Ramos (cell line): ENCODE measurements at regions not wholly inside any gene's neighbourhood (a gene's known extent, or its start where the extent isn't known, plus 50 kb on each side); places are given as distances from the start of the nearest gene placed in this dataset.

ENCODE experiments used
- in situ Hi-C: fragments of 300-500 bp; cut with MboI; formaldehyde crosslinking; loops from one replicate; pipeline ENCODE4 v1.14.3; 2022; ENCODE audit warnings: low sequenced_read_pairs; ENCODE audit not compliant: unreplicated experiment

DNA sequence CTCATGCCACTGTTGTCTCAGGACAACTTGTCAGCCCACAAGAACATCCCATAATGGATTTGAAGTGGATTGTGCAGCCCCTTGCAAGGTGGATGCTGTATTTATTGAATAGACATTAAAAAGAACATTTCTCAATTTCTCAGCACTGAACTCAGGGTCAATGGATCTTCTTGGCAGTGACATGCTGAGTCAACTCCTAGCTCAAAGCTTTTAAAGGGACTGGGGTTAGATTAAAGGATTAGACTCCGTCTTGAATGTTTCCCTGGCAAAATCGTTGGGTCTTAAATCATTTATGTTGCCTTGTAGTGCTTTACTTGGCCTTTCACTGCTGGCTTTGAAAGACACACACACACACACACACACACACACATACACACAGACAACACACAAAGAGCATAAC, 221.6 kb upstream of the PBX1 start:
- in situ Hi-C loops = no loop called here

DNA sequence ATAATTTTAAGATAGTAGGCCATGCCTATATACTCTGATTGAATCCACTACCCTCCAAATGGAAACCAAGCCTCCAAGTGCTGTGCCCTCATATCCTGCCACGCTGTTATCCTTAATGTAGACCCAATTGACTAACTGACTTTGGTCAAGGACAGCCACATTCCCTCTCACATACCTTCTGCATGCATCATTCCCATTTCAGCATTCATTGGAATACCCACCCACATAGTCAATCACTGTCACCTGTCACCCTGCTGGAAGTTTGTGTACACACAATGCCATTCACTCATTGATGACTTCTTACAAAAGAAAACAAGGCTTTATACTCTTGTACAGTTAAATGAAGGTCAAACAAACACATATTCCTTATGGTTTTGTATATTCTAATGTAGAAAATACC, 221.1 kb upstream of the PBX1 start:
- in situ Hi-C loops = no loop called here

DNA sequence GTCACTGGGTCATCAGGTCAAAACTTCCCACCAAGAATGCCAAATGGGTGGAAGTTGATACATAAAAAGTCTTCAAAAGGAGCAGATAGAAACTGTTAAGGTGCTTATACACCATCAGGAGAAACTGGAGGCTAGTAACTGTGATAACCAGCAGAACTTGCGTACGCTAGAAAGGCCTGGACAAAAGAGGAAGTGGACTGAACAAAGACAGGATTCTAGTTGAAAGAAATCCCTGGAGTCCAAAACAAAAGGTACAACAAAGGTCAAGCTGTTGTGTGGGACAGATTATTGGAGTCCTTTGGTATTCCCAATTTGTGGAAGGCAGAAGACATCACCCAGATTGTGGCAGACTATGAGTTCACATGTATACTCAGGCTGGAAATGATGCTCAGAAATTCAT, 215.8 kb upstream of the PBX1 start:
- in situ Hi-C loops = no loop called here

DNA sequence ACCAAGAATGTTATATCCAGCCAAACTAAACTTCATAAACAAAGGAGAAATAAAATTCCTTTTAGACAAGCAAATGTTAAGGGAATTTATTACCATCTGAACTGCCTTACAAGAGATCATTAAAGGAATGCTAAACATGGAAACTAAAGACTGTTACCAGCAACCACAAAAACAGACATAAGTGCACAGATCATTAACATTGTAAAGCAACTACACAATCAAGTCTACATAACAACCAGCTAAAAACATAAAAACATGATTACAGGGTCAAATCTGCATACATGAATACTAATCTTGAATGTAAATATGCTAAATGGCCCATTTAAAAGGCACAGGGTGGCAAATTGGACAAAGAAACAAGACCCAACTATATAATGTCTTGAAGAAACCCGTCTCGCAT, 211.0 kb upstream of the PBX1 start:
- in situ Hi-C loops = no loop called here

DNA sequence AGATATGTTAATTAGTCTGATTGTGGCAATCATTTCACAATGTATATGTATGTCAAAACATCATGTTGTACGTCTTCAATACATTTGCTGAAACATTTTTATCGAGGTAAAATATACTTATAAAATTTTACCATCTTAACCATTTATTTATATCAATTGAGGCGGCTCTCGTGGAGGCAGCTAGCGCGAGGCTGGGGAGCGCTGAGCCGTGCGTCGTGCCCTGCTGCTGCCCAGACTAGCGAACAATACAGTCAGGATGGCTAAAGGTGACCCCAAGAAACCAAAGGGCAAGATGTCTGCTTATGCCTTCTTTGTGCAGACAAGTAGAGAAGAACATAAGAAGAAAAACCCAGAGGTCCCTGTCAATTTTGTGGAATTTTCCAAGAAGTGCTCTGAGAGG, 202.5 kb upstream of the PBX1 start:
- in situ Hi-C loops = no loop called here

DNA sequence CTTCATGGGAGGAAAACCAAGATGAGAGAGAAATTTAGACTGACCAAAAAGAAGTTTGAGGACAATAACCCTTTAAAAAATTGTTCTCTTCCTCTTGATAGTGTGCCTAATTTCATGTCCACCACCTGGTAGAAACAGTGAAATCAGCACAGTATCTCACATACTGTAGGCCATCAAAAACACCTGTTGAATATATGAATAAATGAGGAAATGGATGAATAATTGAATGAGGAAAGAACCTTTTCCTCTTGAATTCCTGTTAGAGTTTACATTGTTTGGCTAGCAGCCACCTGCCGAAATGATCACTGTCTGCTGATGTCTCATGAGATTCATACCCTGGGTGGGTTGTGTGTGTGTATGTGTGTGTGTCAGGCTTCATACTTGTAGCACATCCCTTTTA, 198.7 kb upstream of the PBX1 start:
- in situ Hi-C loops = no loop called here

DNA sequence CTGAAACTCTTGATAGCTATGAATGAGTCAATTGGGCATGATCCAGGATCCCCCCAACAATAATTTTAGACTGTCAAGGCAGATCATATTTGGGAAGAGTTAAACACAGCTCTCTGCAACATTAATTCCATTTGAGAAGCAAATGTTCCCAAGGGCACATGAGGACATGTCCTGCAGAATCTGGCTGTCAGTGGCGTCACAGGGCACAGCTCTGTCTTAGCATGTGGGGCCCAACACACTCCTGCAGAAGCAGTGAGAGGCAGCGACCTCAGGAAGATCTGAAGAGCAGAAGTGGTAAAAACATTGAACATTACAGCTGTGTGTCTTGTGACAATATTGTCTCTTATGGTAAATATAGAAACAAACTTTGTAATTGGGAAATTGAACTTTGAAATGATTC, 197.1 kb upstream of the PBX1 start:
- in situ Hi-C loops = no loop called here

DNA sequence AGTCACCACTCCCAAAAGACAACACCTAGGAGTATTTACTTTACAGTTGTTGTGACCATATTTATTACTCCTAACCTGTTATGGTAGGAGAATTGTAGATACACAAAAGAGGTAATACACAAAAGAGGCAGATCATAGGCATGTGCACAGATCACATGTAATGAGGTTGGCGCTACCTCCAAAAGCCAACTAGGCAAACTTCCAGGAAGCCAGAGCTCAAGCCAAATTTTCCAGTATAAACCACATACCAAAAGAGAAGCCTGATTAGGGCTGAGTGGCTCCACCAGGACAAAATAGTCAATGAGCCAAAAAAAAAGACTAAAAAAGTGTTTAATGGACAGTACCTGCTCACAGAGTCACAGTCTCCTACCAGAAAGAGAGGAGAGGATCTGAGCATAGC, 195.0 kb upstream of the PBX1 start:
- in situ Hi-C loops = no loop called here

DNA sequence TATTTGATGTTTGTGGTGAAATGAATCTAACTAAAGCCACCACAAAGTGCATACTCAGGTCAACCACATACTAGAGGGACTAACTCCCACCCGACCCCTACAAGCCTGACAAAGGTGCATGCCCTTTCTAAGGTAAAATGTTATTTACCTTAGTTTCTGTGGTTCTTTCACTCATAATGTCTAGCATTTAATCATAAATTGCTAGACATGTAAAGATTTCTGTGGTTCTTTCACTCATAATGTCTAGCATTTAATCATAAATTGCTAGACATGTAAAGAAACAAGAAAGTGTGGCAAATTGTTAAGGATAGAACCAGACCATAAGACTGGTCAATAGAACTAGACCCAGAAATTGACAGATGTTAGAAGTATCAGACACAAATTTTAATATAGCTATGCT, 193.0 kb upstream of the PBX1 start:
- in situ Hi-C loops = no loop called here

DNA sequence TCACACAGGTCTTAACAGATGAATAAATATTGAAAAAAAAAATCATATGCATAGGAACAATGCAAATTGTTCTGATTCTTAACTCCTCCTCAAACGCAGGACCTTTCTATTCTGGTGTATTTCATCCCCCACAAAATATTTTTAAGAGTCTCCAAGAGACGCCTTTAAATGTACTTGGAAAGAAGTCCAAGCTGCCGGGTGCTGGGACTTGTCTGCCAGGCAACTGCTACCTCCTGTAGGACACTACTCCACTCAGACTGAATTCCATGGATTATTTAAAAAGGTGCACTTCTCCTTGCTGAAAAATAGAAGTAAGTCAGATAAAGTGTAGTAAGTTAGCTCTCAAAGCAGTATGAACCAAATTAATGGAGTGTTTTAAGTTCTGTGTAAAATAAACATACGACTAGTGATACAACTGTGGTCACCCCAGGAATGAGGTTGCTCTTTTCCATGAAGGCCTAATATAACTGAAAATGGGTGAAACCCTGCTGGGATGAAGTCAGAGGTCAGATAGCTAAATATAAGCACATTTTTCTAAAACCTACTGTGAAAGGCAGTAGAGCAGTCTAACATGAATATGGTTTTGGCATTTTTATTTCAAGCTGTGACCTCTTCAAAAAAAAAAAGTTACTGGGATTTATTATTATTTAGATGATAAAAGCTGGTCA, 189.2 kb upstream of the PBX1 start:
- in situ Hi-C loops = no loop called here

DNA sequence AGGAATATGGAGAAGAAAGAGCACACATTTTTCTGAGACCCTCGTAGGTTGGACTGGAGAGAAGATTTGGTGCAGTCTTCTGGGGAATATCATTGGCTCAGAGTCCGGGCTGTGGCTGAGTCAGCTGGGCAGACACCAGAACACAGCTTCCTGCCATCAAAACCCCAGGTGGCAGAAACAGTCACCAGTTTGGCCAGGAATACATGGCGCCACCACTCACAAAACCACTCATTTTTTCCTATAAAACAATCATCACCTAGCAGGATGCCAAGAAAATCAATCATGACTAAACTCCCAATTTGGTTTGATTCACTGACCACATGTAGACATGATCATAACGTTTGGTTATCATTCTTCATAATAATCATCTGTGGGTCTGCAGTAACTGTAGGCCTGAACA, 178.1 kb upstream of the PBX1 start:
- in situ Hi-C loops = no loop called here

DNA sequence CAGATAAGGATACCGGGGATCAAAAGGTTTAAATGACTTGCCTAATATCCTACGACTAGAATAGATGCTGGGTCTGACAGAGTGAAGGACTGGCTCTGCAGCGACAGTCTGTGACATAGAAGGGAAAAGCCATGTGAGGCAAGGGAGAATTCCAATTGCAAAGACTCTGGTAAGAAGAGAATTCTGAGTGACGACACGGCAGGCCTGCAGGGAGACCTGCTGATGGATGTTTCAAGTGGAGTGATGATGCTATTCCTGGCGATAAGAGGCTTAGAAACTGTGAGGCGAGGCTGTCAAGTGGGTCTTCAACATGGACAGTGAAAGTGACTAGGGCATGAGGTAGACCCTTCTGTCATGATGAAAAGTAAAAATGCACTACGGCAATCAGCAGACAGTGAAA, 176.6 kb upstream of the PBX1 start:
- in situ Hi-C loops = no loop called here

DNA sequence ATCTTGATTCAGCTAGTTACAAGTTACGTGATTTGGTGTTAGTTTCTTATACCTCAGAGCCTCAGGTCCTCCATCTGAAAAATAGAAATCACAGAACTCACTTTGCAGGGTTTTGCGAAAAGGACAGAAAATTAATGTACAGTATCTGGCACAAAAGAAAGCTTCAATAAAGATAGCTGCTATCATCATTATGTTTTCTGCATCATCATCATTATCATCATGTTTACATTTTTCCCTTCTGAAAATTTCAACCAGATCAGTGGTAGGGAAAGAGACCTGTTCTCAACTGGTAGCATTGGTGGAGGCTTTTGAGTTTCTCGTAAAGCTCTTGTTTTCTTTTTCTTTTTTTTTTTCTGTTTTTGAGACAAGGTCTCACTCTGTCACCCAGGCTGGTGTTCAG, 174.7 kb upstream of the PBX1 start:
- in situ Hi-C loops = no loop called here

DNA sequence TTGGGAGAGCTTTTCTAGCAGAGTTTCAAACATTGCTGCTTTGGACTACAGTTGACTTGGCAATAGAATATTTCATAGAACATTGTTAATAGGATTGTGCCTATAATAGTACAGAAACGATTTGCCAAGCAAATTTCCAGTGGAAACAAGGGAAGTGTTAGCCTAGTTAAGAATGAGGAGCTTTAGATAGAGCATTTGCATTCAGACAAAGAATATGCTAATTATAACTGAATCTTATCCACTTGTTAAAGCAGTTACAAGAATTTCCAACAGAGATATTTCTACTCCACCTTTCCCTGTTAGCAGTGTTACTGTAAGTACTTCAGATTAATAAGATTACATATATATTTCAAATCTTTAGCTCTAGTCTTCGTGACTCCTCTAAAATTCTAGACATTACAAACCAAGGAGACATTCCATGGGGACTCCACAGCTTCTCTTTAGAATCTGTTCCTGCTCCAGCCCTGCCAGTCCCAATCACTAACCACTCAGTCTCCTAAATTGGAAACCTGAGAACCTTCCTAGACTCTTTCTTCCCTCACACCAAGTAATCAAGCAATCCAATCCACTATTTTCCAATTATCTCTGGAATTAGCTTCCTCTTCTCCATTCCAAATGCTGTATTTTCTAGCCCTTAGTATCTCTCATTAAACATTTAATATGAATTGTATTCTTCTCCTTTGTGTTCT, 141.8 kb upstream of the PBX1 start:
- in situ Hi-C loops = no loop called here

DNA sequence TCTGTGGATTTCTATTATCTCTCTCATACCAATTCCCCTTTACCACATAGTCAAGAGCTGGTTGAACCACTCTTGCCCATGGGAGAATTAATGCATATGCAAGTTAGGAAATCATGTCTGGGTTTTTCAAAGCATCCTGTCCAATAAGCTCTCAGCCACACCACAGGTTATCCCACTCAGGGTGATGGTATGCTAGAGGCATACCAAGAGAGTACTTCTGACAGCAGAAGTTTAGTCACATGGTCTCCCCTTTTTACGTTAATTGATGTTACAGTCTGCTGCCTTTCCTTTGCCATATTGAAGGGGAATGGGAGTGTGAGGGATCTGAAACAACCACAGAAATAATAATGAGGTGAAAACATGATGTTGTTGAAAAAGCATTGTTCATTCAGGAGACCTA, 135.8 kb upstream of the PBX1 start:
- in situ Hi-C loops = no loop called here

DNA sequence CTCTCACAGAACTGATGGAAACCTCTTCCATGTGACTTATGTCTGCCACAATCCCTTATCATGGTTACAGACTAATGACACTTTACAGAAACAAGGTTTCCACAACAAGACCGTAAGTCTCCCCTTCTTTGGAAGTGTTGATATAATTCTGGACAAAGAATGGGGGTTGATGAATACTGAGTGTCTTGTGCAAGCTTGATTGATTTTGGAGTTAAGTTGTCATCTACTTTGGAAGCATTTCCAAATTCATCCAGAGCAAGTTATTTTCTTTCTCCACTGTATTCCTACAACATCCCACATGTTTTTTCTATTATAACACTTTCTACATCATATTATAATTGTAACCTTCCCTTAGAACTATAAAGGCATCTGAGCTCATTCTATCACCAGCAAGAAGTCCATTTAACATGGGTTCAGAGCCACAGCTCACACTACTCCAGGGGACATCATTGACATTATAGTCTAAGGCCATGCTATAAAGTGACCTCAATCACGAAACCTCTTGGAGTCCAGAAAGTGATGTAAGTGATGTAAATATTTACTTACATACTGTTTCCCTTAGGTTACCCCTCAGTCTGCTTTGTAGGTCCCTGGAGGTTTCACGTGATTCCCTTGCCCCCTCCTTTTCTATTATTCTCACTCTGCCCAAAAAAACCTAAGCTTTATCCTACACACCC, 125.7 kb upstream of the PBX1 start:
- in situ Hi-C loops = no loop called here

DNA sequence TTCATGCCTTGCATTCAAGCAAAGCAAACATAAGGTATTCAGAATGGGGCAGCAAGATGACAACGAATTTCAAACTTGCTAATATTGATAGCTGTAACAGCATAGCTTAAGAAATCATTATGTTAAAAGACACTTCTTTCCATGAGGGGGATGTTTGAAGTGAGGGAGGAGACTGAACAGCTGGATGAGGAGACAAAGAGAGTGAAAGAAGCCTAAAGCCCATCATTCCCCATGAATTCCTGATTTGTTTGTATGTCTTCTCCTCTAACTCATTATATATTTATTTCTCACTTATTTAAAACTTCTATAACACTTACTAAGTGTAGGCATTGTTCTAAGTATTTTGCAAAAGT, 125.2 kb upstream of the PBX1 start:
- in situ Hi-C loops = no loop called here

DNA sequence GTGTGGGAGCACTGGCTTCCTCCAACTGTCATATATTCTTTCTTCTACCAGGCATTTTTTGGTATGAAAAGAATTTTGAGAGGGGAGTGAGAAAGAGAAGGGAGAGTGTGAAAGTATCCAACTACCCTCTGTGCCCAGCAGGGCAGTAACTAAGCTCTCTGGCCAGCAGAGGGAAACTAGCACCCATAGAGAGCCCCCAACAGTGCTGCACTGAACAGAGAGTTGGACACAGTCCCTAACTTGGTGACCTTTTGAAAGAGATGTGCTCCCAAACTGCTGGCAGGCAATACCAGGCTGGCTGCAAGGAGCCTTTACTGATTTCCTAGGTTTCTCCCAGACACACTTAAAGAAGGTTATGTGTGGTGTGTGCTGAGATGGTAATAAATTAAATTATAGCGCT, 118.8 kb upstream of the PBX1 start:
- in situ Hi-C loops = no loop called here

DNA sequence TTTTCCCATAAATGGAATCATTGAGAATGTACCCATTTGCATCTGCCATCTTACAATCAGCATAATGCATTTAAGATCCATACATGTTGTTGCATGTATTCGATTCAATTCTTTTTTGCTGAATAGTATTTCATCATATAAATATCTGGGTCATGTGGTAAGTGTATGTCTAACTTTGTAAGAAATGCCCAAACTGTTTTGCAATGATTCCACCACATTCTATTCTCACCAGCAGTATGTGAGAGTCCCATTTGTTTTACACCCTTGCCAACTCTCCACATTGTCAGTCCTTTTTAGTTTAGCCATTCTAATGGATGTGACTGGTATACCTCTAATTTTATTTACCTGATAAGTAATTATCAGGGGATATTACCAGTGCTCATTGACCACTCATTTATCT, 115.8 kb upstream of the PBX1 start:
- in situ Hi-C loops = no loop called here

DNA sequence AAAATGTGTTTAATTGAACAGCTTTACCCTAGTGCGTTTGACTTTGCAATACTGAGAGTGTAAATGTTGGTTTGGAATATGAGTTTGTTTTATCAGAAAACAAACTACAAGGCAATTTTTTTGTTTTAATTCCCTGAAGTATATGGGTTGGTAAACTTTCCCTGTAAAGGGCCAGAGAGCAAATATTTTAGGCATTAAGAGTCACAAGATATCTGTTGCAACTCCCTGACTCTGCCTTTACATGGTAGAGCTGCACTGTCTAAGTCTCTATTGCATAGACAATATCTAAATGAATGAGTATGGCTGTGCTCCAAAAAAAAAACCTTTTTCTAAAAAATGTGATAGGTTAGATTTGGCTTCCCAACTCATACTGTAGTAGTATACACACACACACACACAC, 115.1 kb upstream of the PBX1 start:
- in situ Hi-C loops = no loop called here

DNA sequence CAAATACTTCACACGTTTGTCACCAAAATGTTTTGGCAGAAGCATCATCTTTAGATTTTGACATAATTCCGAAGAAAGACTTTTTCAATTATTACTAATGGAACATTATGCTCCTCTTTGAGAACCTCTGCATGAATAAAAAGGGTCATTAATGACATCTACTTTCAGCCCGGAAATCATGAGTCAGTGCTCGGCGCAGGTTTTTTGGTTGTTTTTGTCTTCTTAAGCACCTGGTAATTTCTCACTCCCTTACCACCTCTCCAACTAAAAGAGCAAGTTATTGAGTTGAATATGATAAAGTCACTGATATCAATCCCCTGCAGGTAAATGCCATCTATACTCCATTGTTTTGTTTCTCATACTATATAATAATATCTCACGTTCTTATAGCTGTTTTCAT, 113.0 kb upstream of the PBX1 start:
- in situ Hi-C loops = no loop called here

DNA sequence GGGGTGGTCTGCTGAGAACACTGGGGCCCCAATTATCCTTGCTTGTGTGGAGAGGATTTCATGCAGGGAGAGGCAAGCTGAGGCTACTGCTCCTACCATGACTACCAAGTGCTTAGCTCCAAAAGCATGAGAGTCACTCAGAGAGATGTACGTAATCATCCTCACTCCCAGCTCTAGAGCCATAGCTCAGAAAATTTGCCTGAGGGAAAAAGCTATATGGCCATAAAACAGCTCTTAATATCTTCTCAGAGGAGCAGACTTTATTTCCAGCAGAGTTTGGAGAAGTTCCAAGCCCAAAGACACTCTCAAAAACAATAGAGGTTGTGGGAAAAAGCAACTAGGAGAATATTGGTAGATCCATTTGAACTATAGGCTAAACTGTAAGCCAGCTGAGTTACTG, 106.4 kb upstream of the PBX1 start:
- in situ Hi-C loops = no loop called here
